ENCODE measurements at regions not wholly inside any gene's neighbourhood (a gene's known extent, or its start where the extent isn't known, plus 50 kb on each side); places are given as distances from the start of the nearest gene placed in this dataset.
"Not testable (repeated sequence)": the region's sequence is repeated elsewhere in the genome, so short reads cannot be mapped to it uniquely, and the experiment has no call there.

GRCh38 chr17:70564006-70564620 lies 394.8 kb downstream of the KCNJ2 start:
- H3K27ac Mint-ChIP-seq: no peak overlapping the region
- no peaks in the 10 kb centered on the region for H3K9me3 Mint-ChIP-seq
- no peak overlapping the region for H3K4me3 Mint-ChIP-seq
- no peak for DNase-seq
- ChIA-PET POLR2A (no interaction called here), CTCF (no interaction called here)
- H3K4me1 Mint-ChIP-seq (ENCODE audit: low read depth): no peaks in the 10 kb centered on the region
- H3K27me3 Mint-ChIP-seq: no peaks in the 10 kb centered on the region
- no peaks in the 10 kb centered on the region for H3K36me3 Mint-ChIP-seq
- intact Hi-C loops (cut with micrococcal nuclease): no loop called here

- no peaks in the 10 kb centered on the region for H3K36me3 Mint-ChIP-seq
- no peaks in the 10 kb centered on the region for H3K9me3 Mint-ChIP-seq
- no peaks in the 10 kb centered on the region for H3K27me3 Mint-ChIP-seq
- DNase-seq: no peak
- CTCF ChIA-PET: no interaction called here
- no peaks in the 10 kb centered on the region for H3K4me1 Mint-ChIP-seq (ENCODE audit: low read depth)
- intact Hi-C loops (cut with micrococcal nuclease): no loop called here
- POLR2A ChIA-PET: no interaction called here
- H3K4me3 Mint-ChIP-seq: no peak overlapping the region
- H3K27ac Mint-ChIP-seq: no peak overlapping the region
These were observed 399.8 kb downstream of the KCNJ2 start for GRCh38 chr17:70569128-70569527.

- Mint-ChIP-seq H3K9me3 (no peaks in the 10 kb centered on the region), H3K27me3 (peaks cover 3% of the 10 kb centered on the region), H3K4me1 (ENCODE audit: low read depth) (no peaks in the 10 kb centered on the region), H3K27ac (no peak overlapping the region), H3K4me3 (no peak overlapping the region), H3K36me3 (no peaks in the 10 kb centered on the region)
- POLR2A ChIA-PET: no interaction called here
- CTCF ChIA-PET: interaction anchor here (0.6 kb wide), 1 partner anchor 31 kb away, joined by 3 read pairs; no protein-coding TSS in a partner anchor
- intact Hi-C loops (cut with micrococcal nuclease): no loop called here
- no peak for DNase-seq
These were observed 408.1 kb downstream of the KCNJ2 start for GRCh38 chr17:70577456-70577855.

- no peak overlapping the region for H3K27ac Mint-ChIP-seq
- no peaks in the 10 kb centered on the region for H3K4me1 Mint-ChIP-seq (ENCODE audit: low read depth)
- DNase-seq: no peak
- no peaks in the 10 kb centered on the region for H3K9me3 Mint-ChIP-seq
- CTCF ChIA-PET: no interaction called here
- H3K4me3 Mint-ChIP-seq: no peak overlapping the region
- POLR2A ChIA-PET: no interaction called here
- H3K36me3 Mint-ChIP-seq: no peaks in the 10 kb centered on the region
- peaks cover 1% of the 10 kb centered on the region for H3K27me3 Mint-ChIP-seq
- intact Hi-C loops (cut with micrococcal nuclease): no loop called here
These were observed 412.1 kb downstream of the KCNJ2 start for GRCh38 chr17:70581459-70581858.

- no peaks in the 10 kb centered on the region for H3K9me3 Mint-ChIP-seq
- H3K36me3 Mint-ChIP-seq: no peaks in the 10 kb centered on the region
- CTCF ChIA-PET: no interaction called here
- H3K4me1 Mint-ChIP-seq (ENCODE audit: low read depth): no peaks in the 10 kb centered on the region
- H3K27ac Mint-ChIP-seq: no peak overlapping the region
- POLR2A ChIA-PET: no interaction called here
- H3K4me3 Mint-ChIP-seq: no peak overlapping the region
- intact Hi-C loops (cut with micrococcal nuclease): no loop called here
- DNase-seq: no peak
- H3K27me3 Mint-ChIP-seq: no peaks in the 10 kb centered on the region
These were observed 413.4 kb downstream of the KCNJ2 start for GRCh38 chr17:70582777-70583176.

- no peak overlapping the region for H3K27ac Mint-ChIP-seq
- no peaks in the 10 kb centered on the region for H3K4me1 Mint-ChIP-seq (ENCODE audit: low read depth)
These were observed 414.9 kb downstream of the KCNJ2 start for GRCh38 chr17:70584255-70584654.

GRCh38 chr17:70588003-70588402 lies 418.7 kb downstream of the KCNJ2 start:
- Mint-ChIP-seq H3K9me3 (no peaks in the 10 kb centered on the region), H3K36me3 (no peaks in the 10 kb centered on the region), H3K4me3 (no peak overlapping the region), H3K27ac (no peak overlapping the region), H3K4me1 (ENCODE audit: low read depth) (no peaks in the 10 kb centered on the region), H3K27me3 (no peaks in the 10 kb centered on the region)
- no peak for DNase-seq
- ChIA-PET POLR2A (no interaction called here), CTCF (no interaction called here)
- intact Hi-C loops (cut with micrococcal nuclease): no loop called here

More at GRCh38 chr17:70584255-70584654, 414.9 kb downstream of the KCNJ2 start:
- no peaks in the 10 kb centered on the region for H3K36me3 Mint-ChIP-seq
- DNase-seq: no peak
- POLR2A ChIA-PET: no interaction called here
- H3K27me3 Mint-ChIP-seq: no peaks in the 10 kb centered on the region
- CTCF ChIA-PET: no interaction called here
- intact Hi-C loops (cut with micrococcal nuclease): no loop called here
- H3K4me3 Mint-ChIP-seq: no peak overlapping the region
- no peaks in the 10 kb centered on the region for H3K9me3 Mint-ChIP-seq

GRCh38 chr17:70597774-70598173 lies 428.4 kb downstream of the KCNJ2 start:
- Mint-ChIP-seq H3K4me3 (no peak overlapping the region), H3K27me3 (no peaks in the 10 kb centered on the region), H3K4me1 (ENCODE audit: low read depth) (no peaks in the 10 kb centered on the region), H3K9me3 (no peaks in the 10 kb centered on the region), H3K36me3 (no peaks in the 10 kb centered on the region), H3K27ac (no peak overlapping the region)
- POLR2A ChIA-PET: no interaction called here
- intact Hi-C loops (cut with micrococcal nuclease): no loop called here
- CTCF ChIA-PET: no interaction called here
- no peak for DNase-seq

GRCh38 chr17:70599198-70599597 lies 429.9 kb downstream of the KCNJ2 start:
- Mint-ChIP-seq H3K9me3 (no peaks in the 10 kb centered on the region), H3K4me3 (no peak overlapping the region), H3K4me1 (ENCODE audit: low read depth) (no peaks in the 10 kb centered on the region), H3K27ac (no peak overlapping the region), H3K36me3 (no peaks in the 10 kb centered on the region), H3K27me3 (no peaks in the 10 kb centered on the region)
- DNase-seq: no peak
- ChIA-PET CTCF (no interaction called here), POLR2A (no interaction called here)
- intact Hi-C loops (cut with micrococcal nuclease): no loop called here

- POLR2A ChIA-PET; H3K4me1 Mint-ChIP-seq (ENCODE audit: low read depth); H3K27ac Mint-ChIP-seq; DNase-seq; intact Hi-C loops (cut with micrococcal nuclease); H3K4me3 Mint-ChIP-seq; H3K9me3 Mint-ChIP-seq; H3K27me3 Mint-ChIP-seq; H3K36me3 Mint-ChIP-seq; CTCF ChIA-PET: not testable (repeated sequence)
These were observed 430.6 kb downstream of the KCNJ2 start for GRCh38 chr17:70599945-70600344.

GRCh38 chr17:70603226-70603625 lies 433.9 kb downstream of the KCNJ2 start:
- POLR2A ChIA-PET: no interaction called here
- DNase-seq: no peak
- CTCF ChIA-PET: no interaction called here
- Mint-ChIP-seq H3K4me1 (ENCODE audit: low read depth) (no peaks in the 10 kb centered on the region), H3K4me3 (no peak overlapping the region), H3K27me3 (no peaks in the 10 kb centered on the region), H3K36me3 (no peaks in the 10 kb centered on the region), H3K9me3 (no peaks in the 10 kb centered on the region), H3K27ac (no peak overlapping the region)
- intact Hi-C loops (cut with micrococcal nuclease): no loop called here

- no peak for DNase-seq
- intact Hi-C loops (cut with micrococcal nuclease): no loop called here
- H3K36me3 Mint-ChIP-seq: no peaks in the 10 kb centered on the region
- no peaks in the 10 kb centered on the region for H3K27me3 Mint-ChIP-seq
- H3K4me3 Mint-ChIP-seq: no peak overlapping the region
- ChIA-PET CTCF (no interaction called here), POLR2A (no interaction called here)
- H3K9me3 Mint-ChIP-seq: no peaks in the 10 kb centered on the region
- no peaks in the 10 kb centered on the region for H3K4me1 Mint-ChIP-seq (ENCODE audit: low read depth)
- H3K27ac Mint-ChIP-seq: no peak overlapping the region
These were observed 435.5 kb downstream of the KCNJ2 start for GRCh38 chr17:70604854-70605253.

- ChIA-PET CTCF (no interaction called here), POLR2A (no interaction called here)
- no peaks in the 10 kb centered on the region for H3K36me3 Mint-ChIP-seq
- intact Hi-C loops (cut with micrococcal nuclease): no loop called here
- no peaks in the 10 kb centered on the region for H3K4me1 Mint-ChIP-seq (ENCODE audit: low read depth)
- no peak overlapping the region for H3K27ac Mint-ChIP-seq
- H3K9me3 Mint-ChIP-seq: no peaks in the 10 kb centered on the region
- H3K27me3 Mint-ChIP-seq: no peaks in the 10 kb centered on the region
- no peak overlapping the region for H3K4me3 Mint-ChIP-seq
- no peak for DNase-seq
These were observed 436.8 kb downstream of the KCNJ2 start for GRCh38 chr17:70606086-70606485.

GRCh38 chr17:70608193-70608592 lies 438.9 kb downstream of the KCNJ2 start:
- no peaks in the 10 kb centered on the region for H3K4me1 Mint-ChIP-seq (ENCODE audit: low read depth)
- CTCF ChIA-PET: interaction anchor here (0.6 kb wide), 1 partner anchor 31 kb away, joined by 3 read pairs; no protein-coding TSS in a partner anchor
- intact Hi-C loops (cut with micrococcal nuclease): no loop called here
- POLR2A ChIA-PET: no interaction called here
- no peaks in the 10 kb centered on the region for H3K9me3 Mint-ChIP-seq
- no peak overlapping the region for H3K27ac Mint-ChIP-seq
- H3K4me3 Mint-ChIP-seq: no peak overlapping the region
- DNase-seq: no peak
- H3K27me3 Mint-ChIP-seq: no peaks in the 10 kb centered on the region
- no peaks in the 10 kb centered on the region for H3K36me3 Mint-ChIP-seq
